H9 (cell line): ENCODE measurements at regions not wholly inside any gene's neighbourhood (a gene's known extent, or its start where the extent isn't known, plus 50 kb on each side); places are given as distances from the start of the nearest gene placed in this dataset.

Source experiments
- DNase-seq: peaks from one replicate; pipeline ENCODE4 v3.0.0-alpha.2; 2017
- H2AFZ ChIP-seq: one replicate; pipeline ENCODE4 v1.6.1; 2013; ENCODE audit warnings: mild to moderate bottlenecking, low read length, control low read depth, moderate library complexity
- H2AK5ac ChIP-seq: 2 replicates; pipeline ENCODE4 v1.6.1; 2013; ENCODE audit warnings: low read length, control low read depth, mixed read lengths; ENCODE audit not compliant: insufficient read length
- H2BK120ac ChIP-seq: one replicate; pipeline ENCODE4 v1.6.1; 2013; ENCODE audit warnings: low read depth, mild to moderate bottlenecking, low read length, control low read depth, inconsistent platforms; ENCODE audit not compliant: poor library complexity, severe bottlenecking
- H2BK12ac ChIP-seq: 2 replicates; pipeline ENCODE4 v1.6.1; 2013; ENCODE audit warnings: low read length, control low read depth, mixed read lengths, low read depth; ENCODE audit not compliant: insufficient read length
- H2BK15ac ChIP-seq: 2 replicates; pipeline ENCODE4 v1.6.1; 2013; ENCODE audit warnings: low read depth, low read length, control low read depth
- H2BK20ac ChIP-seq: one replicate; pipeline ENCODE4 v1.6.1; 2013; ENCODE audit warnings: low read depth, mild to moderate bottlenecking, low read length, control low read depth, inconsistent platforms; ENCODE audit not compliant: poor library complexity, severe bottlenecking
- H2BK5ac ChIP-seq: 2 replicates; pipeline ENCODE4 v1.6.1; 2013; ENCODE audit warnings: low read length, control low read depth, mixed read lengths; ENCODE audit not compliant: insufficient read length
- H3K14ac ChIP-seq: 2 replicates; pipeline ENCODE4 v1.6.1; 2013; ENCODE audit warnings: low read length, control low read depth; ENCODE audit not compliant: insufficient read depth
- H3K18ac ChIP-seq: 2 replicates; pipeline ENCODE4 v1.6.1; 2013; ENCODE audit warnings: low read depth, mild to moderate bottlenecking, mixed read lengths, low read length, control low read depth; ENCODE audit not compliant: insufficient read length
- H3K23ac ChIP-seq: 2 replicates; pipeline ENCODE4 v1.6.1; 2013; ENCODE audit warnings: low read length, control low read depth, mixed read lengths, low read depth; ENCODE audit not compliant: insufficient read length
- H3K23me2 ChIP-seq: 2 replicates; pipeline ENCODE4 v1.6.1; 2013; ENCODE audit warnings: low read depth, mild to moderate bottlenecking, mixed read lengths, low read length, control low read depth; ENCODE audit not compliant: insufficient read length, poor library complexity, severe bottlenecking
- H3K27ac ChIP-seq: 2 replicates; pipeline ENCODE4 v1.5.1; 2013; ENCODE audit warnings: low read length, control low read depth, mixed read lengths, low read depth; ENCODE audit not compliant: insufficient read length
- H3K27me3 ChIP-seq: 2 replicates; pipeline ENCODE4 v1.6.1; 2013; ENCODE audit warnings: low read length, control low read depth, inconsistent platforms; ENCODE audit not compliant: insufficient read depth
- H3K4ac ChIP-seq: 2 replicates; pipeline ENCODE4 v1.6.1; 2013; ENCODE audit warnings: low read depth, mild to moderate bottlenecking, control low read depth, inconsistent platforms, low read length, moderate library complexity
- H3K4me1 ChIP-seq: 2 replicates; pipeline ENCODE4 v1.6.1; 2013; ENCODE audit warnings: low read length, control low read depth, inconsistent platforms; ENCODE audit not compliant: insufficient read depth
- H3K4me2 ChIP-seq: 2 replicates; pipeline ENCODE4 v1.6.1; 2013; ENCODE audit warnings: low read length, control low read depth, mixed read lengths; ENCODE audit not compliant: insufficient read length, insufficient read depth
- H3K56ac ChIP-seq: 2 replicates; pipeline ENCODE4 v1.6.1; 2013; ENCODE audit warnings: low read depth, mild to moderate bottlenecking, mixed read lengths, low read length, control low read depth; ENCODE audit not compliant: insufficient read length
- H3K79me1 ChIP-seq: 2 replicates; pipeline ENCODE4 v1.6.1; 2013; ENCODE audit warnings: low read depth, mild to moderate bottlenecking, moderate library complexity, low read length, control low read depth, inconsistent platforms; ENCODE audit not compliant: insufficient read depth, poor library complexity, severe bottlenecking
- H3K79me2 ChIP-seq: 2 replicates; pipeline ENCODE4 v1.6.1; 2013; ENCODE audit warnings: low read length, control low read depth, inconsistent platforms; ENCODE audit not compliant: insufficient read depth
- H3K9ac ChIP-seq: 2 replicates; pipeline ENCODE4 v1.6.1; 2013; ENCODE audit warnings: low read length, control low read depth, mixed read lengths; ENCODE audit not compliant: insufficient read length; ENCODE audit errors: extremely low read depth
- H3K9me3 ChIP-seq: one replicate; pipeline ENCODE4 v1.6.1; 2013; ENCODE audit warnings: low read depth, low read length, inconsistent platforms; ENCODE audit not compliant: control insufficient read depth
- H3T11ph ChIP-seq: one replicate; pipeline ENCODE4 v1.6.1; 2013; ENCODE audit warnings: mild to moderate bottlenecking, low read length, control low read depth, inconsistent platforms
- H4K20me1 ChIP-seq: one replicate; pipeline ENCODE4 v1.6.1; 2013; ENCODE audit not compliant: control insufficient read depth, insufficient read length, insufficient read depth
- H4K5ac ChIP-seq: 2 replicates; pipeline ENCODE4 v1.6.1; 2013; ENCODE audit warnings: low read depth, mild to moderate bottlenecking, mixed read lengths, low read length, control low read depth; ENCODE audit not compliant: insufficient read length
- H4K8ac ChIP-seq: replicated peaks from 2 replicates; pipeline ENCODE4 v1.6.1; 2013; ENCODE audit warnings: low read length, control low read depth, mixed read lengths, low read depth; ENCODE audit not compliant: insufficient read length
- H4K91ac ChIP-seq: 2 replicates; pipeline ENCODE4 v1.6.1; 2013; ENCODE audit warnings: low read depth, mild to moderate bottlenecking, moderate library complexity, mixed read lengths, low read length, control low read depth; ENCODE audit not compliant: insufficient read length
- H3K27ac Mint-ChIP-seq, 3 experiments: 2 replicates in 2 of 3; 3 replicates in 1 of 3; pipeline ENCODE4 v1.8.0; 2020 to 2021; ENCODE audit warnings: mixed read lengths in 3 of 3, mild to moderate bottlenecking in 1 of 3, moderate library complexity in 1 of 3
- H3K27me3 Mint-ChIP-seq: 2 replicates; pipeline ENCODE4 v1.8.0; 2021; ENCODE audit warnings: low read depth, mild to moderate bottlenecking, moderate library complexity, mixed read lengths
- H3K36me3 Mint-ChIP-seq, 3 experiments: 2 replicates in 2 of 3; 3 replicates in 1 of 3; pipeline ENCODE4 v1.8.0; 2020 to 2021; ENCODE audit warnings: low read depth in 3 of 3, mixed read lengths in 3 of 3; ENCODE audit not compliant: insufficient read depth in 1 of 3
- H3K4me1 Mint-ChIP-seq, 2 experiments: 2 replicates each; pipeline ENCODE4 v1.8.0; 2020; ENCODE audit warnings: mixed read lengths in 2 of 2
- H3K4me3 Mint-ChIP-seq, 2 experiments: 2 replicates in 1 of 2; 3 replicates in 1 of 2; pipeline ENCODE4 v1.8.0; 2020 to 2021; ENCODE audit warnings: mild to moderate bottlenecking in 2 of 2, mixed read lengths in 2 of 2, moderate library complexity in 1 of 2
- H3K9me3 Mint-ChIP-seq, 2 experiments: 2 replicates in 1 of 2; 3 replicates in 1 of 2; pipeline ENCODE4 v1.8.0; 2020; ENCODE audit warnings: mild to moderate bottlenecking in 2 of 2, mixed read lengths in 2 of 2, moderate library complexity in 1 of 2
- WGBS: extraction: QIAGEN DNeasy Blood & Tissue Kit; methylation state at CpG from one replicate; pipeline ENCODE4 v1.1.7; 2013; ENCODE audit warnings: missing lambda C conversion rate, low lambda C conversion rate, mixed read lengths; ENCODE audit not compliant: insufficient read length; ENCODE audit errors: extremely low coverage; 5-methylcytosine and 5-hydroxymethylcytosine counted together
- TF ChIP-seq, protein P1 (sequence below): fragments of 200-600 bp; sonication (generic); conservative IDR thresholded peaks from 3 replicates; pipeline ENCODE4 v1.8.0; 2021; ENCODE audit warnings: antibody characterized with exemption, mild to moderate bottlenecking

DNA sequence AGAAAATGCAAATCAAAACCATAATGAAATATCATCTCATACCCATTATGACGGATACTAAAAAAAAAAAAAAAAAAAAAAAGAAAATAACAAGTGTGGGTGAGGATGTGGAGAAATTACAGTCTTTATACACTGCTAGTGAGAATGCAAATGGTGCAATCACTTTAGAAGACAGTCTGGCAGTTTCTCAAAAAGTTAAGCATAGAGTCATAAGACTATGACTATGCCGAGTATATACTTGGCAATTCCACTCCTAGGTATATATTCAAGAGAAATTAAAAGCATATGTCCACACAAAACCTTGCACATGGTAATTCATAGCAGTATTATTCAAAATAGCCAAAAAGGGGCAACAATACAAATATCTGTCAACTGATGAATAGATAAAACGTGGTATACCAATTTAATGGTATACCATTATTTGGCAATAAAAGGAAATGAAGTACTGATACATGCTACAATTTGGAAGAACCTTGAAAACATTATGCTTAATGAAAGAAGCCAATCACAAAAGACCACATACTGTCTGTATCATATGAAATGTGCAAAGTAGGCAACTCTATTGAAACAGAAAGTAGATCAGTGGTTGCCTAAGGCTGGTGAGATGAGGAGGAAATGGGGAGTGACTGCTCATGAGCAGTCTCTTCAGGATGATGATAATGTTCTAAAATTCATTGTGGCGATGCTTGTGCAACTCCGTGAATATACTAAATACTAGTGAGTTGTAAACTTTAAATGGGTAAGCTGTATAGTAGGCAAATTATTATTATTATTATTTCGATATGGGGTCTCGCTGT lies 90.1 kb upstream of the NANOS1 start:
- H3K23me2 ChIP-seq: no peaks in the 10 kb centered on the region
- H2AK5ac ChIP-seq: no peak overlapping the region
- WGBS: no CpG with 5 or more reads among the region's 7 CpGs
- H4K8ac ChIP-seq: no peak overlapping the region
- Mint-ChIP-seq H3K36me3 (no peaks in the 10 kb centered on the region; a peak in 1 of 7 replicates), H3K4me3 (no peak overlapping the region), H3K27ac (no peak overlapping the region), H3K27me3 (no peaks in the 10 kb centered on the region; the same call in 1 of the 2 replicates), H3K9me3 (peaks cover 4 to 7% of the 10 kb centered on the region in 2 experiments; a peak in 2 of 5 replicates), H3K4me1 (peaks cover 0 to 3% of the 10 kb centered on the region in 2 experiments; a peak in 1 of 4 replicates)
- no peak overlapping the region for H3K27ac ChIP-seq
- no peak overlapping the region for H3T11ph ChIP-seq
- H3K23ac ChIP-seq: no peak overlapping the region
- H2BK12ac ChIP-seq: no peak overlapping the region
- DNase-seq: no peak
- H3K79me2 ChIP-seq: no peaks in the 10 kb centered on the region
- no peak overlapping the region for H2BK15ac ChIP-seq
- no peaks in the 10 kb centered on the region for H4K20me1 ChIP-seq
- no peaks in the 10 kb centered on the region for H3K4me1 ChIP-seq
- H4K5ac ChIP-seq: no peak overlapping the region
- TF ChIP-seq, protein P1, sequence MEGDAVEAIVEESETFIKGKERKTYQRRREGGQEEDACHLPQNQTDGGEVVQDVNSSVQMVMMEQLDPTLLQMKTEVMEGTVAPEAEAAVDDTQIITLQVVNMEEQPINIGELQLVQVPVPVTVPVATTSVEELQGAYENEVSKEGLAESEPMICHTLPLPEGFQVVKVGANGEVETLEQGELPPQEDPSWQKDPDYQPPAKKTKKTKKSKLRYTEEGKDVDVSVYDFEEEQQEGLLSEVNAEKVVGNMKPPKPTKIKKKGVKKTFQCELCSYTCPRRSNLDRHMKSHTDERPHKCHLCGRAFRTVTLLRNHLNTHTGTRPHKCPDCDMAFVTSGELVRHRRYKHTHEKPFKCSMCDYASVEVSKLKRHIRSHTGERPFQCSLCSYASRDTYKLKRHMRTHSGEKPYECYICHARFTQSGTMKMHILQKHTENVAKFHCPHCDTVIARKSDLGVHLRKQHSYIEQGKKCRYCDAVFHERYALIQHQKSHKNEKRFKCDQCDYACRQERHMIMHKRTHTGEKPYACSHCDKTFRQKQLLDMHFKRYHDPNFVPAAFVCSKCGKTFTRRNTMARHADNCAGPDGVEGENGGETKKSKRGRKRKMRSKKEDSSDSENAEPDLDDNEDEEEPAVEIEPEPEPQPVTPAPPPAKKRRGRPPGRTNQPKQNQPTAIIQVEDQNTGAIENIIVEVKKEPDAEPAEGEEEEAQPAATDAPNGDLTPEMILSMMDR: no peak
- H3K4me2 ChIP-seq: no peak overlapping the region
- no peaks in the 10 kb centered on the region for H3K9me3 ChIP-seq
- no peaks in the 10 kb centered on the region for H3K79me1 ChIP-seq
- H2BK20ac ChIP-seq: no peak overlapping the region
- no peak overlapping the region for H3K9ac ChIP-seq
- no peak overlapping the region for H3K4ac ChIP-seq
- H2BK120ac ChIP-seq: no peak overlapping the region
- no peak overlapping the region for H2AFZ ChIP-seq
- no peak overlapping the region for H2BK5ac ChIP-seq
- no peaks in the 10 kb centered on the region for H3K27me3 ChIP-seq
- no peak overlapping the region for H3K56ac ChIP-seq
- no peak overlapping the region for H3K18ac ChIP-seq
- no peak overlapping the region for H4K91ac ChIP-seq
- no peak overlapping the region for H3K14ac ChIP-seq
